ENCODE measurements at regions not wholly inside any gene's neighbourhood (a gene's known extent, or its start where the extent isn't known, plus 50 kb on each side); places are given as distances from the start of the nearest gene placed in this dataset.
"Not testable (repeated sequence)": the region's sequence is repeated elsewhere in the genome, so short reads cannot be mapped to it uniquely, and the experiment has no call there.

DNA sequence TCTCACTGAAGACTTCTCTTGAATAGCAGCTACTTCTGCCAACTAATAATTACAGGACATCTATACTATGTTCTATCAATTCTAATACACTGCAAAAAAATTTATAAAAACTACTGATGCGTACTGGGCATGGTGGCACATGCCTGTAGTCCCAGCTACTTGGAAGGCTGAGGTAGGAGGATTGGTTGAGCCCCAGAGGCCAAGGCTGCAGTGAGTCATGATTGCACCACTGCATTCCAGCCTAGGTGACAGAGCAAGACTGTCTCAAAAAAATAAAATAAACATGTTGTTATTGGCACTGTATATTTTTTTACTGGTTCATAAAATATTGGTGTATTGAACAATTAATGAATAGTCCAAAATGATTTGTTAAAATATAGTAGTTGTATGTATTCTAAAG lies 97.0 kb upstream of the NAA35 start:
- TF ChIP-seq CTCF (IDR thresholded peaks at IDR 0.05); POLR2AphosphoS5 (IDR thresholded peaks at IDR 0.05); POLR2A (IDR thresholded peaks at IDR 0.05; ENCODE audit: low read depth): not testable (repeated sequence)
